GM19324 (cell line): ENCODE measurements at regions not wholly inside any gene's neighbourhood (a gene's known extent, or its start where the extent isn't known, plus 50 kb on each side); places are given as distances from the start of the nearest gene placed in this dataset.
"Not testable (repeated sequence)": the region's sequence is repeated elsewhere in the genome, so short reads cannot be mapped to it uniquely, and the experiment has no call there.

Source experiments
- ATAC-seq: cut with Tn5 transposase; IDR thresholded peaks from one replicate; pipeline ENCODE4 v1.9.1; 2021; ENCODE audit warnings: mild to moderate bottlenecking, moderate library complexity; ENCODE audit not compliant: unreplicated experiment, low FRiP score

GRCh38 chr5:68999181-68999580, 94.6 kb upstream of the SLC30A5 start:
- ATAC-seq, result no peak

- ATAC-seq, result no peak
Observed at GRCh38 chr5:69000216-69000919, 93.4 kb upstream of the SLC30A5 start.

- ATAC-seq, result no peak
Observed at GRCh38 chr5:69000949-69001348, 92.9 kb upstream of the SLC30A5 start.

- no peak for ATAC-seq
Observed at GRCh38 chr5:69001627-69002026, 92.2 kb upstream of the SLC30A5 start.

GRCh38 chr5:69004127-69004526, 89.7 kb upstream of the SLC30A5 start:
- ATAC-seq, result no peak

GRCh38 chr5:69004676-69005075, 89.1 kb upstream of the SLC30A5 start:
- no peak for ATAC-seq

GRCh38 chr5:69006030-69006429, 87.8 kb upstream of the SLC30A5 start:
- no peak for ATAC-seq

GRCh38 chr5:69007163-69007562, 86.7 kb upstream of the SLC30A5 start:
- ATAC-seq, result no peak

- ATAC-seq, result peak; percentile 84
Observed at GRCh38 chr5:69007726-69008368, 86.0 kb upstream of the SLC30A5 start.

- no peak for ATAC-seq
Observed at GRCh38 chr5:69010476-69010875, 83.3 kb upstream of the SLC30A5 start.

- no peak for ATAC-seq
Observed at GRCh38 chr5:69011910-69012309, 81.9 kb upstream of the SLC30A5 start.

- ATAC-seq, result no peak
Observed at GRCh38 chr5:69013481-69013880, 80.3 kb upstream of the SLC30A5 start.

- ATAC-seq, result not testable (repeated sequence)
Observed at GRCh38 chr5:69014007-69014406, 79.8 kb upstream of the SLC30A5 start.

GRCh38 chr5:69019668-69020375, 74.0 kb upstream of the SLC30A5 start:
- ATAC-seq, result no peak

- no peak for ATAC-seq
Observed at GRCh38 chr5:69024241-69024651, 69.6 kb upstream of the SLC30A5 start.

GRCh38 chr5:69029292-69029691, 64.5 kb upstream of the SLC30A5 start:
- no peak for ATAC-seq

- no peak for ATAC-seq
Observed at GRCh38 chr5:69030358-69031062, 63.3 kb upstream of the SLC30A5 start.

GRCh38 chr5:69032009-69032408, 61.8 kb upstream of the SLC30A5 start:
- no peak for ATAC-seq

- ATAC-seq, result no peak
Observed at GRCh38 chr5:69033690-69034089, 60.1 kb upstream of the SLC30A5 start.

- no peak for ATAC-seq
Observed at GRCh38 chr5:69034898-69035297, 58.9 kb upstream of the SLC30A5 start.

- ATAC-seq, result no peak
Observed at GRCh38 chr5:69035665-69036064, 58.1 kb upstream of the SLC30A5 start.
